OCI-LY7 (cell line): ENCODE measurements at regions not wholly inside any gene's neighbourhood (a gene's known extent, or its start where the extent isn't known, plus 50 kb on each side); places are given as distances from the start of the nearest gene placed in this dataset.
"Not testable (repeated sequence)": the region's sequence is repeated elsewhere in the genome, so short reads cannot be mapped to it uniquely, and the experiment has no call there.

Experiments used
- CTCF ChIP-seq: fragments of 200-600 bp; sonication (generic); conservative IDR thresholded peaks from 2 replicates; pipeline ENCODE4 v1.5.1; 2014; ENCODE audit warnings: mild to moderate bottlenecking, antibody characterized with exemption, low read length, moderate library complexity, mixed read lengths
- EZH2phosphoT487 ChIP-seq: fragments of 200-600 bp; sonication (generic); IDR thresholded peaks from 2 replicates; pipeline ENCODE4 v1.6.1; 2018; ENCODE audit warnings: low read depth, borderline replicate concordance, mild to moderate bottlenecking, mixed run types, antibody characterized with exemption, low read length, moderate library complexity, mixed read lengths

GRCh38 chr5:136565050-136565449 lies 199.7 kb upstream of the TRPC7 start:
- not testable (repeated sequence) for TF ChIP-seq CTCF, EZH2phosphoT487
